ENCODE measurements at regions not wholly inside any gene's neighbourhood (a gene's known extent, or its start where the extent isn't known, plus 50 kb on each side); places are given as distances from the start of the nearest gene placed in this dataset.
"Not testable (repeated sequence)": the region's sequence is repeated elsewhere in the genome, so short reads cannot be mapped to it uniquely, and the experiment has no call there.

DNA sequence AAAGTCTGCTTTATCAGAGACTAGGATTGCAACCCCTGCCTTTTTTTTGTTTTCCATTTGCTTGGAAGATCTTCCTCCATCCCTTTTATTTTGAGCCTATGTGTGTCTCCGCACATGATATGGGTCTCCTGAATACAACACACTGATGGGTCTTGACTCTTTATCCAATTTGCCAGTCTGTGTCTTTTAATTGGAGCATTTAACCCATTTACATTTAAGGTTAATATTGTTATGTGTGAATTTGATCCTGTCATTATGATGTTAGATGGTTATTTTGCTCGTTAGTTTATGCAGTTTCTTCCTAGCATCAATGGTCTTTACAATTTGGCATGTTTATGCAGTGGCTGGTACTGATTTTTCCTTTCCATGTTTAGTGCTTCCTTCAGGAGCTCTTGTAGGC is 84.0 kb upstream of the B3GAT1 start:
- H3K9me3 ChIP-seq (ENCODE audit: control insufficient read depth, insufficient read depth, low read length); H3K36me3 ChIP-seq (ENCODE audit: insufficient read depth, low read length); H3K9ac ChIP-seq (ENCODE audit: low read depth, low read length); H3K4me1 ChIP-seq (ENCODE audit: insufficient read depth, low read length): not testable (repeated sequence)

DNA sequence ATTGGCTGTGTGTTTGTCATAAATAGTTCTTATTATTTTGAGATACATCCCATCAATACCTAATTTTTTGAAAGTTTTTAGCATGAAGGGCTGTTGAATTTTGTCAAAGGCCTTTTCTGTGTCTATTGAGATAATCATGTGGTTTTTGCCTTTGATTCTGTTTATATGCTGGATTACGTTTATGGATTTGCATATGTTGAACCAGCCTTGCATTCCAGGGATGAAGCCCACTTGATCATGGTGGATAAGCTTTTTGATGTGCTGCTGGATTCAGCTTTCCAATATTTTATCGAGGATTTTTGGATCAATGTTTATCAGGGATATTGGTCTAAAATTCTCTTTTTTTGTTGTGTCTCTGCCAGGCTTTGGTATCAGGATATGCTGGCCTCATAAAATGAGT is 82.4 kb upstream of the B3GAT1 start:
- H3K36me3 ChIP-seq (ENCODE audit: insufficient read depth, low read length); H3K9ac ChIP-seq (ENCODE audit: low read depth, low read length); H3K9me3 ChIP-seq (ENCODE audit: control insufficient read depth, insufficient read depth, low read length); H3K4me1 ChIP-seq (ENCODE audit: insufficient read depth, low read length): not testable (repeated sequence)

DNA sequence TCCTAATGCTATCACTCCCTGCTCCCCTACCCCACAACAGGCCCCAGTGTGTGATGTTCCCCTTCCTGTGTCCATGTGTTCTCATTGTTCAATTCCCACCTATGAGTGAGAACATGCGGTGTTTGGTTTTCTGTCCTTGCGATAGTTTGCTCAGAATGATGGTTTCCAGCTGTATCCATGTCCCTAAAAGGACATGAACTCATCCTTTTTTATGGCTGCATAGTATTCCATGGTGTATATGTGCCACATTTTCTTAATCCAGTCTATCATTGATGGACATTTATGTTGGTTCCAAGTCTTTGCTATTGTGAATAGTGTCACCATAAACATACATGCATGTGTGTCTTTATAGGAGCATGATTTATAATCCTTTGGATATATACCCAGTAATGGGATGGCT is 80.4 kb upstream of the B3GAT1 start:
- H3K9ac ChIP-seq (ENCODE audit: low read depth, low read length); H3K36me3 ChIP-seq (ENCODE audit: insufficient read depth, low read length); H3K4me1 ChIP-seq (ENCODE audit: insufficient read depth, low read length); H3K9me3 ChIP-seq (ENCODE audit: control insufficient read depth, insufficient read depth, low read length): not testable (repeated sequence)

DNA sequence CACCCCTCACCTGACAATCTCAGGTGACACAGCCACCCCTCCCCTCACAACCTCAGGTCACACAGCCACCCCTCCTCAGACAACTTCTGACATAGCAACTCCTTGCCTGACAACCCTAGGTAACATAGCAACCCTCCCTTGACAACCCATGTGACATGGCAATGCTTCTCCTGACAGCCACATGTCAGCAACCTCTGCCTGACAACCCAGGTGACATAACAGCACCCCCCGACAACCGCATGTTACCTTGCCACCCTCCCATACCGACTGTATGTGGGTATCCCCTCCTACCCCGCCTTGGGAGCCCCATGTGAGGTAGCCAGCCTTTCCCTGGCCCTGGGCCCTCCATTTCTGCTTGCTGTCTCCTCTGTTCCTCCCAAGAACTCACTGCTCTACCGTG is 77.7 kb upstream of the B3GAT1 start:
- no peaks in the 10 kb centered on the region for H3K4me1 ChIP-seq (ENCODE audit: insufficient read depth, low read length)
- H3K36me3 ChIP-seq (ENCODE audit: insufficient read depth, low read length) = no peaks in the 10 kb centered on the region
- no peak overlapping the region for H3K9ac ChIP-seq (ENCODE audit: low read depth, low read length)
- H3K9me3 ChIP-seq (ENCODE audit: control insufficient read depth, insufficient read depth, low read length) = no peaks in the 10 kb centered on the region

DNA sequence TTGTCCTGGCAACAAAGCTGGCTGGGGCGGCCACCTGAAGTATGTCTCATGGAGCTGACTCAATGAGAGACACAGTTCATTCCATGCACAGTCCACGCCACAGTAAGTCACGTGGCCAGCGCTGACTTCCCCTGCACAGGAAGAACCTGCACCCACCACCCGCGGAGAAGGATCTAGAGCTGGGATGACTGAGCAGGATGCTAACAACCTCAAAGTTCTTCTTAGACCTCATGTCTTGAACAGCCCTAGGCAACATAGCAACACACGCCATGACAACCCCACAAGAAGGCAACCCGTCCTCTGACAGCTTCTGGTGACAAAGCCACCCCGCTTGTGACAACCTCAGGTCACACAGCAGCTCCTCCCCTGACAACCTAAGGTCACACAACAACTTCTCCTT is 76.9 kb upstream of the B3GAT1 start:
- no peak overlapping the region for H3K9ac ChIP-seq (ENCODE audit: low read depth, low read length)
- H3K36me3 ChIP-seq (ENCODE audit: insufficient read depth, low read length) = no peaks in the 10 kb centered on the region
- H3K4me1 ChIP-seq (ENCODE audit: insufficient read depth, low read length) = no peaks in the 10 kb centered on the region
- H3K9me3 ChIP-seq (ENCODE audit: control insufficient read depth, insufficient read depth, low read length) = no peaks in the 10 kb centered on the region

DNA sequence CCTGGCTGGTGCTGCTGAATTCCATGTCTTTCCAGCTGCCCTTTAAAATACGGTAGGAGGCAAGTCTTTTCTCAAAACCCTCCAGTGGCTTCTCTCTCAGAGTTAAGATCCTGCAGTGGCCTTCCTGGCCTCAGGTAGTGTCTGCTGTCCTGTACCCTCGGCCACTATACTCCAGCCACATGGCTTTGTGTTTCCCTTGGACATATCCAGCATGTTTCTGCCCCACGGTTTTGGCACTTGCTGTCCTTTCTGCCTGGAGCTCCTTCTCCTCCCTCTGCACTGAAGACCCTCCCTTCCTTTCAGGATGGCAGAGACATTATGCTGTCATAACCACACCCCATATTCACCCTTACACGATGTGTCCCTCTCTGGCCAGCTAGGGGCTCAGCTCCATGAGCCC is 76.5 kb upstream of the B3GAT1 start:
- H3K4me1 ChIP-seq (ENCODE audit: insufficient read depth, low read length) = no peaks in the 10 kb centered on the region
- no peak overlapping the region for H3K9ac ChIP-seq (ENCODE audit: low read depth, low read length)
- H3K36me3 ChIP-seq (ENCODE audit: insufficient read depth, low read length) = no peaks in the 10 kb centered on the region
- H3K9me3 ChIP-seq (ENCODE audit: control insufficient read depth, insufficient read depth, low read length) = no peaks in the 10 kb centered on the region

DNA sequence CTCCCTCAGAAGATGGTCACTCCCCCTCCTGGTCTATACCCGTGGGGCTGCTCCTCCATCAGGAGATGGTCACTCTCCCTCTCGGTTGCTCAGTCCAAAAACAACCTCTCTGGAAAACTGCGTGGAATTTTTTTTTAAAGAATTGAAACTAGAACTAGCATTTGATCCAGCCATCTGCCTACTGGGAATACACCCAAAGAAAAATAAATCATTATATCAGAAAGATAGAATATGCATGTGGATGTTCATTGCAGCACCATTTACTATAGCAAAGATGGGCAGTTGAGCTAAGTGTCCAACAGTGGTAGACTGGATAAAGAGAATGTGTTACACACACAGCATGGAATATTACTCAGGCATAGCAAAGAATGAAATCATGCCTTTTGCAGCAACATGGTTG is 75.7 kb upstream of the B3GAT1 start:
- H3K9ac ChIP-seq (ENCODE audit: low read depth, low read length) = no peak overlapping the region
- H3K4me1 ChIP-seq (ENCODE audit: insufficient read depth, low read length) = no peaks in the 10 kb centered on the region
- no peaks in the 10 kb centered on the region for H3K36me3 ChIP-seq (ENCODE audit: insufficient read depth, low read length)
- H3K9me3 ChIP-seq (ENCODE audit: control insufficient read depth, insufficient read depth, low read length) = no peaks in the 10 kb centered on the region

DNA sequence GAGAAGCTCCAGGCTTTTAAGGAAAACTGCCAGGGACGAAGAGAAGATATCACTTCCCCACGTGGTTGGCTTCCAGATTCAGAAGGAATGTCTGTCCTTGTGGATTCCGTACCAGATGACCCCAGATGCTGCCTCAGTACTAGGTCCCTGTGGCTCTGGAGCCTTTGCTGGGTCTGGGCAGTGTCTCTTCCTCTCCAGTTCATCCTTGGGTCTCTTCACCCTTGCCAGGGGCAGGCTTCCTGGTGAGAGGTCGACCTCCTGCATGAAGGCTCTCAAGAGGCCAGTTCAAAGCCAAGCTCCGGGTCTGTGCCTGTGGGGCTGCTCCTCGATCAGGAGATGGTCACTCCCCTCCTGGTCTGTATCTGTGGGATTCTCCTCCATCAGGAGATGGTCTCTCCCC is 74.7 kb upstream of the B3GAT1 start:
- Histone ChIP-seq H3K9ac (ENCODE audit: low read depth, low read length) (no peak overlapping the region), H3K36me3 (ENCODE audit: insufficient read depth, low read length) (no peaks in the 10 kb centered on the region), H3K9me3 (ENCODE audit: control insufficient read depth, insufficient read depth, low read length) (no peaks in the 10 kb centered on the region)

DNA sequence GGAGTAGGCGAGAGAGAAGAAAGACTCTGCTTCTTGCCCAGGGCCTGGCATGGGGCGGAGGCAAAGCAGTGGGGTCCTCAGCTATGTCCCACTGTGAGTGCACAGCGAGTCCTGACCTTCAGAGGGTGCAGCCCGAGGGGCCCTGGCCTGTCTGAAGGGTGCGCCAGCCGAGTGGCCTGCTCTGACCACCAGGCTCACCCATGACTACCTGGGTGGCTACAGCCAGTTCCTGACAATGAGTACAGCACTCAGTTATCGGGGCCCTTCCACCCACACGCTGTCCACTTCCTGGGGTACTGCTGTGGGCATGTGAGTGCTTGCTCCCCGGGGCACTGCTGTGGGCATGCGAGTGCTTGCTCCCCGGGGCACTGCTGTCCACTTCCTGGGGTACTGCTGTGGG is 74.1 kb upstream of the B3GAT1 start:
- no peak overlapping the region for H3K9ac ChIP-seq (ENCODE audit: low read depth, low read length)
- H3K4me1 ChIP-seq (ENCODE audit: insufficient read depth, low read length) = no peaks in the 10 kb centered on the region
- H3K9me3 ChIP-seq (ENCODE audit: control insufficient read depth, insufficient read depth, low read length) = no peaks in the 10 kb centered on the region
- no peaks in the 10 kb centered on the region for H3K36me3 ChIP-seq (ENCODE audit: insufficient read depth, low read length)

More for the DNA sequence above, 74.7 kb upstream of the B3GAT1 start:
- no peaks in the 10 kb centered on the region for H3K4me1 ChIP-seq (ENCODE audit: insufficient read depth, low read length)

DNA sequence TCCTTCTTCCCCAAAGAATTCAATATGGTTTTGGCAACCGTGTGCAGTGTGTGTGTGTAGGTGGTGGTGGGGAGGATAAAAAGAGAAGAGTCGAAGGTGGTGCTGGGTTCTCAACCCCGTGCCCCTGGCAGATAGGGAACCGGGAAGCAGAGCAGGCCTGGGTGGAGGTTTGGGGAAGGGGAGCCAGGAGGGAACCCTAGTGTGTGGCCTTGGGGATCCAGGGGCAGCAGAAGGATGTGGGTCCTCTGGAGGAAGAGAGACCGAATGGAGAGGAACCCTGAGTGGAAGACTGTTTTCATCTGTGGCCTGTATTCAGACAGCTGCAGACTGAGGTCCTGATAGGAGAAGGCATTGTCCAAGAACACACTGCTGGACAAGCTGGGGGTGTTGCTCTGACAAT is 73.3 kb upstream of the B3GAT1 start:
- Histone ChIP-seq H3K9me3 (ENCODE audit: control insufficient read depth, insufficient read depth, low read length) (no peaks in the 10 kb centered on the region), H3K4me1 (ENCODE audit: insufficient read depth, low read length) (no peaks in the 10 kb centered on the region), H3K9ac (ENCODE audit: low read depth, low read length) (no peak overlapping the region), H3K36me3 (ENCODE audit: insufficient read depth, low read length) (no peaks in the 10 kb centered on the region)

DNA sequence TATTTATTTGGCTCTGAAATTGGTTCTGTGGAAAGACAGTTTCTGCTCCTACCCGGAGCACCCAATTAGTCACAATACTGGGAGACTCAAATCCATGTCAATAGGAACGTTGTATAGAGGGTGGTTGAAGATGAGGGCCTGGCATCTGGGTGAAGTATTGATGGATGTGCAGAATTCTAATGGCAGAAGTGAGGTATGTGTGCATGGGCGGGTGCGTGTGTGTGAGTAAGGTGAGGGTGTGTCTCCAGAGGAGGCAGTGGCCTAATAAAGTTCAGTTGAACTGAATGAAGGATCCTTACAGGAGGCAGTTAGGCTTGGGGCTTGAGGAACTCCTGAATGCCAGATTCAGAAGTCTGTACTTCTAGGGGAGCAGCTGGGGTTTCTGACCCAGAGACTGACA is 71.8 kb upstream of the B3GAT1 start:
- no peaks in the 10 kb centered on the region for H3K36me3 ChIP-seq (ENCODE audit: insufficient read depth, low read length)
- peaks cover 11% of the 10 kb centered on the region for H3K4me1 ChIP-seq (ENCODE audit: insufficient read depth, low read length)
- H3K9ac ChIP-seq (ENCODE audit: low read depth, low read length) = no peak overlapping the region
- H3K9me3 ChIP-seq (ENCODE audit: control insufficient read depth, insufficient read depth, low read length) = no peaks in the 10 kb centered on the region

DNA sequence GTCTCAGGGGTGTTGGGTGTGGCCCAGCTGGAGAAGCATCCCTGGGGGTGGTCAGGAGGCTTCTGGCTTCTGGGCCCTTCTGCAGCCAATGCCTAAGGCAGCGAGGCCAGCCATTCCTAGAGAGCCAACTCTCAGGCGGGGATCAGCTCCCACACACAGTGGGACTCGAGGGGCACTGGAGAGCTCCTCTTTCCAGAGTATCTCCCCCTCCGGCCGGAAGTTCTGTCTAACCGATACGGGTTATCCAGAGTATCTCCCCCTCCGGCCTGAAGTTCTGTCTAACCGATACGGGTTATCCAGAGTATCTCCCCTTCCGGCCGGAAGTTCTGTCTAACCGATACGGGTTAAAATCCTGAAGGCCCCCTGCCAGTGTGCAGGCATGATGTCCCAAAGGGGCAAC is 71.2 kb upstream of the B3GAT1 start:
- H3K36me3 ChIP-seq (ENCODE audit: insufficient read depth, low read length) = no peaks in the 10 kb centered on the region
- H3K9me3 ChIP-seq (ENCODE audit: control insufficient read depth, insufficient read depth, low read length) = no peaks in the 10 kb centered on the region
- no peak overlapping the region for H3K9ac ChIP-seq (ENCODE audit: low read depth, low read length)
- H3K4me1 ChIP-seq (ENCODE audit: insufficient read depth, low read length) = peaks cover 16% of the 10 kb centered on the region

DNA sequence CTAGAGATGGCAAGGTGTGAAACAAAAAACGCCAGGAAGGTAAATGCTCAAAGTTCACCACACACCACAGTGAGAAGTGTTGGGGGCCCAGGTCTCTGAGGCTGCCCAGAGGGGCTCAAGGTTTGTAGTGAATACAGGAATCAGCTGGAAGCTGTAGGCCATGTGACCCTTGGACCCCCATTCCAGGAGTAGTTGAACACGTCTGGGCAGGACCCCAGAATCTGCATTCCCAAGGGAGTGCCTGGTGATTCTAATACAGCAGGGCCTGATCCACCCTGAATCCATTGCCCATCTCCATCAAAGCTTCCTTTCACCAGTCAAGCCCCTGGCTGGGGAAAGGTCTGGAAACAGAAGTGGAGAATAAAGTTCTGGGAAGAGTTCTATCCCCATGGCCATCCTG is 70.8 kb upstream of the B3GAT1 start:
- no peak overlapping the region for H3K9ac ChIP-seq (ENCODE audit: low read depth, low read length)
- H3K36me3 ChIP-seq (ENCODE audit: insufficient read depth, low read length) = no peaks in the 10 kb centered on the region
- H3K9me3 ChIP-seq (ENCODE audit: control insufficient read depth, insufficient read depth, low read length) = no peaks in the 10 kb centered on the region
- H3K4me1 ChIP-seq (ENCODE audit: insufficient read depth, low read length) = peaks cover 20% of the 10 kb centered on the region

DNA sequence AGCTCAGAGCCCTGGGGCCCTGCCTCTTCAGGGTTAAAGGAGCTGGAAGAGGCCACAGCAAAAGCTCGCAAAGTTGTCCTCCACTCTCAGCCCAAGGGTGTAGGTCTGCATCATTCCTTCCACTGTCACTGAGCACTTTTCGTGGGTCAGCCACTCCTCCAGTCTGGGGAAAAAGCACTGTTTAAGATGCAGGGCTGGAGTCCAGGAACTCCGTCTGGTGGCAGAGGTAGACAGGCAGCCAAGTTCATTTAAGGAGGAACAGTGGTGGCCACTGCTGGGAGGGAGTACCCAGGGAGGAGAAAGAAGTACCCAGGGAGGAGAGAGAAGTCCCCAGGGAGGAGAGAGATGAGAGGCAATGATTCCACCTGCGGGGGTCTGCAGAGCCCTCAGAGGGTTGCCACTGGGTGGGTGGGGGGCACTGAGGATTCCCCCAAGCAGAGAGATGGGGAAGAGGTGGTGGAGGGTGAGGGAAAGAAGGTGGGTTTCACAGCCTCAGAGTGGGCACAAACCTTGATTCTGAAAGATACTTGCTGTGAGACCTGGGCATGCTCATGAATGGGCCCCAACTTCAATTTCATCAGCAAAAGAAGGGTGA is 70.0 kb upstream of the B3GAT1 start:
- no peaks in the 10 kb centered on the region for H3K36me3 ChIP-seq (ENCODE audit: insufficient read depth, low read length)
- H3K9me3 ChIP-seq (ENCODE audit: control insufficient read depth, insufficient read depth, low read length) = no peaks in the 10 kb centered on the region
- H3K4me1 ChIP-seq (ENCODE audit: insufficient read depth, low read length) = peaks cover 27% of the 10 kb centered on the region
- H3K9ac ChIP-seq (ENCODE audit: low read depth, low read length) = no peak overlapping the region

DNA sequence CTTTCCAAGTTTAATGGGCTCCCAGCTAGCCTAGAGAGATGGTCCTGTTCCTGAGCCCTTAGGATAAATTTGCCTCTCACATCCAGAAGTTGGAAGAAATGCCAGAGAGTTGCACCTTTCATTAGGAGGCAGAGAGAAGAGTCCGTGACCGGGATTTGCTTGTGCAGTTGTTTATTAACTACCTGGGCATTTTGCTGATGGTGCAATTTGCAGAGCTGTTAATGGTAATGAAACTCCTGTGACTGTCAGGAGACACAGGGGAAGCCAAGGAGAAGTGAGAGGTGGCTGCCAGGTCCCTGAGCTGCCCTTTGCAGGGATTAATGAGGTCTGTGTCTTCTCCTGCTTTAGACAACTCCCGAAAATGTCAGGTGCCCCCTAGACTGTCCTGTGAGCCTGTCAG is 69.1 kb upstream of the B3GAT1 start:
- H3K36me3 ChIP-seq (ENCODE audit: insufficient read depth, low read length) = no peaks in the 10 kb centered on the region
- H3K9ac ChIP-seq (ENCODE audit: low read depth, low read length) = no peak overlapping the region
- H3K9me3 ChIP-seq (ENCODE audit: control insufficient read depth, insufficient read depth, low read length) = no peaks in the 10 kb centered on the region
- H3K4me1 ChIP-seq (ENCODE audit: insufficient read depth, low read length) = peaks cover 32% of the 10 kb centered on the region

DNA sequence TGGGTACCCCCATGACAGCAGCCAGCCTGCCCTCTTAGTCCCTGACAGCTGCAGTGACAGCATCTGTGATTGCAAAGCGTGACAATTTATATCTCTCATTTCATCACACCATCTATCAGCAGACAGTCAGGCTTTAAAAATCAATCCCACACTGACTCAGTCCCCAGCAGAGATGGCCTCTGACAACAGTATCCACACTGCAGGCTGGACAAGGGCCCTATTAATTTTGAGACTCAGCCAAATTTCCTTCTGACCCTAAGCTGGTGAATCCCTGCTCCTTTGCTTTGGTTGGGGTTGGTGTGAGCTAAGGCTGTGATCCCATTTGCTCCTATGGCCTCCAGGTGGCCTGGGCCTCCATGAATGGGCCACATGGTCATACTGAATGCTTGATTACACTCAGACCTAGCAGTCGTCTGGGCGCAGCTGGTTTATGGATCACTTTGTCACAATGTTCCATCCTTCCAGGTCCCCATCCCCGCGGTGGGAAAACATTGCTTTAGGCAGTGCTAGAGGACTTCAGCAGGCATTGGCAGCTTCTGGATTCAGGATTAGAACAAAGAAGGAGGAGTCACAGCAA is 68.2 kb upstream of the B3GAT1 start:
- no peaks in the 10 kb centered on the region for H3K9me3 ChIP-seq (ENCODE audit: control insufficient read depth, insufficient read depth, low read length)
- H3K36me3 ChIP-seq (ENCODE audit: insufficient read depth, low read length) = no peaks in the 10 kb centered on the region
- no peak overlapping the region for H3K9ac ChIP-seq (ENCODE audit: low read depth, low read length)
- H3K4me1 ChIP-seq (ENCODE audit: insufficient read depth, low read length) = peaks cover 32% of the 10 kb centered on the region

All from ES-I3 (cell line).